Mesenchymal stem cell (in vitro differentiated cells and primary cell): ENCODE measurements at regions not wholly inside any gene's neighbourhood (a gene's known extent, or its start where the extent isn't known, plus 50 kb on each side); places are given as distances from the start of the nearest gene placed in this dataset.

Experiments
- DNase-seq: peaks from one replicate; pipeline ENCODE4 v3.0.0-alpha.2; 2013
- H2AFZ ChIP-seq: one replicate; pipeline ENCODE4 v1.6.1; 2013; ENCODE audit warnings: low read depth, mild to moderate bottlenecking, control low read depth, inconsistent platforms, low read length, moderate library complexity
- H2AK5ac ChIP-seq: 2 replicates; pipeline ENCODE4 v1.6.1; 2013; ENCODE audit warnings: low read length, moderate library complexity, mild to moderate bottlenecking, inconsistent platforms; ENCODE audit not compliant: severe bottlenecking
- H2BK120ac ChIP-seq: one replicate; pipeline ENCODE4 v1.6.1; 2013; ENCODE audit warnings: low read depth, mild to moderate bottlenecking, inconsistent platforms, low read length, moderate library complexity
- H2BK12ac ChIP-seq, 2 experiments: one replicate each; pipeline ENCODE4 v1.6.1; 2013; ENCODE audit warnings: inconsistent platforms in 2 of 2, low read length in 2 of 2, mild to moderate bottlenecking in 2 of 2, moderate library complexity in 2 of 2, control low read depth in 1 of 2
- H2BK15ac ChIP-seq: one replicate; pipeline ENCODE4 v1.6.1; 2013; ENCODE audit warnings: mild to moderate bottlenecking, low read depth, inconsistent platforms; ENCODE audit not compliant: poor library complexity, severe bottlenecking
- H2BK5ac ChIP-seq: 2 replicates; pipeline ENCODE4 v1.6.1; 2013; ENCODE audit warnings: low read depth, mild to moderate bottlenecking, low read length, control low read depth, inconsistent platforms; ENCODE audit not compliant: poor library complexity, severe bottlenecking
- H3K14ac ChIP-seq, 2 experiments: one replicate each; pipeline ENCODE4 v1.6.1; 2013; ENCODE audit warnings: inconsistent platforms in 2 of 2, low read length in 2 of 2, control low read depth in 1 of 2, mild to moderate bottlenecking in 1 of 2, moderate library complexity in 1 of 2
- H3K18ac ChIP-seq, 2 experiments: one replicate each; pipeline ENCODE4 v1.6.1; 2013; ENCODE audit warnings: inconsistent platforms in 2 of 2, low read length in 2 of 2, control low read depth in 1 of 2, low read depth in 1 of 2, mild to moderate bottlenecking in 1 of 2
- H3K23ac ChIP-seq, 2 experiments: one replicate each; pipeline ENCODE4 v1.6.1; 2013; ENCODE audit warnings: inconsistent platforms in 2 of 2, low read length in 2 of 2, mild to moderate bottlenecking in 2 of 2, moderate library complexity in 2 of 2, control low read depth in 1 of 2
- H3K27ac ChIP-seq: 2 replicates; pipeline ENCODE4 v1.5.1; 2013; ENCODE audit warnings: mild to moderate bottlenecking, moderate library complexity, low read length, control low read depth, inconsistent platforms; ENCODE audit not compliant: poor library complexity, severe bottlenecking
- H3K27me3 ChIP-seq, 2 experiments: 2 replicates each; pipeline versions ENCODE4 v1.6.1 to v1.7.0; 2013; ENCODE audit warnings: low read length in 2 of 2, mild to moderate bottlenecking in 2 of 2, moderate library complexity in 2 of 2, control low read depth in 1 of 2, inconsistent platforms in 1 of 2; ENCODE audit not compliant: control insufficient read depth in 1 of 2, insufficient read depth in 1 of 2
- H3K36me3 ChIP-seq, 2 experiments: 2 replicates each; pipeline versions ENCODE4 v1.6.1 to v1.7.0; 2013; ENCODE audit warnings: low read length in 2 of 2, control low read depth in 1 of 2, inconsistent platforms in 1 of 2, low read depth in 1 of 2, mild to moderate bottlenecking in 1 of 2; ENCODE audit not compliant: insufficient read depth in 2 of 2, control insufficient read depth in 1 of 2
- H3K4ac ChIP-seq, 2 experiments: one replicate each; pipeline ENCODE4 v1.6.1; 2013; ENCODE audit warnings: inconsistent platforms in 2 of 2, low read length in 2 of 2, mild to moderate bottlenecking in 2 of 2, moderate library complexity in 2 of 2, control low read depth in 1 of 2, low read depth in 1 of 2
- H3K4me1 ChIP-seq: 2 replicates; pipeline ENCODE4 v1.6.1; 2013; ENCODE audit warnings: low read depth, low read length, control low read depth; ENCODE audit not compliant: control insufficient read depth, insufficient read depth
- H3K4me2 ChIP-seq: 2 replicates; pipeline ENCODE4 v1.6.1; 2013; ENCODE audit warnings: low read length, mild to moderate bottlenecking, inconsistent platforms; ENCODE audit not compliant: poor library complexity, severe bottlenecking
- H3K4me3 ChIP-seq, 2 experiments: 2 replicates each; pipeline versions ENCODE4 v1.5.1 to v1.7.0; 2013; ENCODE audit warnings: low read length in 2 of 2, mild to moderate bottlenecking in 2 of 2, control low read depth in 1 of 2, low read depth in 1 of 2; ENCODE audit not compliant: insufficient read depth in 1 of 2
- H3K79me1 ChIP-seq: replicated peaks from 2 replicates; pipeline ENCODE4 v1.6.1; 2013; ENCODE audit warnings: mild to moderate bottlenecking, control low read depth, low read length, inconsistent platforms; ENCODE audit not compliant: poor library complexity, severe bottlenecking
- H3K9ac ChIP-seq: 2 replicates; pipeline ENCODE4 v1.7.0; 2013; ENCODE audit warnings: mild to moderate bottlenecking, low read length, moderate library complexity
- H3K9me3 ChIP-seq: 2 replicates; pipeline ENCODE4 v1.7.0; 2013; ENCODE audit warnings: mild to moderate bottlenecking, low read length; ENCODE audit not compliant: control insufficient read depth
- H4K8ac ChIP-seq: one replicate; pipeline ENCODE4 v1.6.1; 2013; ENCODE audit warnings: inconsistent platforms, mild to moderate bottlenecking, low read length, moderate library complexity
- H4K91ac ChIP-seq: one replicate; pipeline ENCODE4 v1.6.1; 2013; ENCODE audit warnings: mild to moderate bottlenecking, low read length, inconsistent platforms
- WGBS: methylation state at CpG from one replicate; pipeline ENCODE4 v1.1.7; 2013; ENCODE audit warnings: mixed read lengths; 5-methylcytosine and 5-hydroxymethylcytosine counted together

DNA sequence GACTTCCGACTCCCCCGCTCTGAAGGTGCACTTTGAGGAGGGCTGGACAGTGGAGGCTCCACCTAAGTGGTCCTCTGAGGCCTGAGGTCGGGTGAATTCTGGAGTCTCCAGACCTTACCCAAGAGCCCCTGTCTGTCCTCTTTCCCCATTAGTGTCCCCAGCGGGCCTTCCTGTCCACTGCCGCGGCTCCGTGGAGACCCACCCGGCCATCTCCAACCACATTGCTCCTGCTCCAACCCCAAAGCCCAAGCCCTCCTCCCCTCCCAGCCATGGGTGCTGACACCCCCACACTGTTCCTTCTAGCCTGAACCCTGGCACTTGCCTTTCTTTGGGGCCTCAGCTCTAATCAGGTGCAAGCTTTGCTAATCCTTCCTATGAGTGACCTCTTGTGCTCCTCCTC is 283.1 kb upstream of the TNRC6C start:
- DNase-seq = no peak
- Histone ChIP-seq H4K91ac (no peak overlapping the region), H3K36me3 (no peaks in the 10 kb centered on the region), H3K4ac (no peak overlapping the region), H3K79me1 (no peaks in the 10 kb centered on the region), H2BK120ac (no peak overlapping the region), H4K8ac (no peak overlapping the region), H3K4me2 (no peak overlapping the region), H2AFZ (no peak overlapping the region), H2BK15ac (no peak overlapping the region), H3K4me3 (no peak overlapping the region), H3K14ac (no peak overlapping the region), H3K27me3 (peaks cover 40 to 72% of the 10 kb centered on the region in 2 experiments), H2BK12ac (no peak overlapping the region), H3K4me1 (no peaks in the 10 kb centered on the region), H3K9me3 (peaks cover 14% of the 10 kb centered on the region), H3K18ac (no peak overlapping the region), H2AK5ac (no peak overlapping the region), H3K9ac (no peak overlapping the region), H3K23ac (no peak overlapping the region), H3K27ac (no peak overlapping the region), H2BK5ac (no peak overlapping the region)
- 86% methylated on average over 8 of the region's 8 CpGs for WGBS

DNA sequence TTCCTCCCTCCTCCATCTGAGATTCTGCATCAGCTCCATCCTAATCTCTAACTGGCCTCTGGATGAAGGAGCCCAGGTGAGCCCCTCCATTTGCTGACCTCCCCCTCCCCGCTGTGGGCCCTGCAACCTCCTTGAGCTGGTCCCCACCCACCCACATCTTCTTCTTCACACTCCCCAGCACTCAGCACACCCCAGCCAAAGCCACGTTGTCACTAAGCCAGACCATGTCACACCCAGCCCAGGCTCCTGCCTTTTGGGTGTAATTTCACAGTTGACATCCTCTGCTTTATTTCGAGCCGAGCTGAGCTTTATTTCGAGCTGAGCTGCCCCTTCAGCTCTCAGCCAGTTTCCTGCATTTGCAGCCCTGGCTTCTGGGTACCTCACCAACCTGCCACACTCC is 282.7 kb upstream of the TNRC6C start:
- Histone ChIP-seq H2BK120ac (no peak overlapping the region), H3K23ac (no peak overlapping the region)
- WGBS = 68% methylated on average over 5 of the region's 5 CpGs

DNA sequence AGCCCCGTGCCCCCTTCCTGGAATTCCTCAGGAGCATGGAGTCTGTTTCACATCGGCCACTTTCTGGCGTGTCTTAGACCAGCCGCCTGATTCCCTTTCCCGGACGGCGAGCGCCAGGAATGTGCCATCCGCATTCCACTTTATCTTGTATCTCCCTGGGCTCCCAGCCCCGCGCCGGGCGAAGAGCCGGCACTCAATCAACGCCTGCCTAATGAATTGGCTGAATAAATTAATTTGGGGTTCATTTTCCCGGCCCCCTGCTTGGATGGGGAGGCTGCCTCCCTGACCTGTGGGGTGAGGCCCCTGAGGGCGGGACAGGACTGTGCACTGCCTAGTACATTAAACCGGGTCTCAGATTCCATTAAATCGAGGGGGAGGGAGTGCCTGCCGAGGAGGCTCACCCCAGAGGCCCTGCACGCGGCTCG is 282.3 kb upstream of the TNRC6C start:
- 86% methylated on average over 23 of the region's 23 CpGs for WGBS
- no peak overlapping the region for H2BK5ac ChIP-seq

More for the DNA sequence above, 282.7 kb upstream of the TNRC6C start:
- Histone ChIP-seq H2BK12ac (no peak overlapping the region), H3K18ac (no peak overlapping the region), H3K4me3 (no peak overlapping the region), H3K9ac (no peak overlapping the region), H4K8ac (no peak overlapping the region), H3K79me1 (no peaks in the 10 kb centered on the region), H3K9me3 (peaks cover 14% of the 10 kb centered on the region), H3K27ac (no peak overlapping the region), H3K36me3 (no peaks in the 10 kb centered on the region), H2AK5ac (no peak overlapping the region), H3K4me2 (no peak overlapping the region), H2BK15ac (no peak overlapping the region), H4K91ac (no peak overlapping the region), H2AFZ (no peak overlapping the region), H3K4me1 (no peaks in the 10 kb centered on the region), H3K14ac (no peak overlapping the region), H2BK5ac (no peak overlapping the region), H3K4ac (no peak overlapping the region), H3K27me3 (peaks cover 40 to 74% of the 10 kb centered on the region in 2 experiments)
- no peak for DNase-seq

DNA sequence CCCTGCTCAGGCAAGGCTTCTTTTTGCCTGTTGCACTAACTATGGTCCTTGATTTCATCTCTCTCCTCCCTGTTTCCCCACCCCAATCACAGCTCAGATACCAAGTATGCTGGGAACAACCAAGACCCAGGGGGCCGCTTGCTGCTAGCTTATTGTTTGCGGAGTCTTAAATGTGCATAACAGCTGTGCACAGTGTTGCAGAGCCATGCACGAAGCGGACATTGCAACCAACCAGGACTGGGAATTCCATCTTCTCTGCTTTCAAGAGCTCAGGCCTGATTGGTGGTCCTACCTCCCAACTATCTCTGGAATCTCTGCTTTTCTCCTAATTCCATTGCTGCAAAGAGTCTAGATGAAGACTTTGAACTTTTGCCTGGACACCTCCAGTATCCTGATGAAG is 281.3 kb upstream of the TNRC6C start:
- Histone ChIP-seq H3K4me2 (no peak overlapping the region), H3K9me3 (peaks cover 11% of the 10 kb centered on the region), H4K91ac (no peak overlapping the region), H3K36me3 (no peaks in the 10 kb centered on the region), H3K27me3 (peaks cover 37 to 74% of the 10 kb centered on the region in 2 experiments), H3K4me3 (no peak overlapping the region), H2AFZ (no peak overlapping the region), H3K4ac (no peak overlapping the region), H3K79me1 (no peaks in the 10 kb centered on the region), H3K14ac (no peak overlapping the region), H3K18ac (no peak overlapping the region), H4K8ac (no peak overlapping the region), H2BK120ac (no peak overlapping the region), H3K4me1 (no peaks in the 10 kb centered on the region), H2BK15ac (no peak overlapping the region), H3K9ac (no peak overlapping the region), H2BK5ac (no peak overlapping the region), H2AK5ac (no peak overlapping the region), H2BK12ac (no peak overlapping the region), H3K23ac (no peak overlapping the region), H3K27ac (no peak overlapping the region)
- DNase-seq = no peak
- WGBS = 87% methylated on average over 4 of the region's 4 CpGs

More for the DNA sequence above, 282.3 kb upstream of the TNRC6C start:
- Histone ChIP-seq H3K4ac (no peak overlapping the region), H3K27ac (no peak overlapping the region), H3K27me3 (peaks cover 40 to 76% of the 10 kb centered on the region in 2 experiments), H2BK120ac (no peak overlapping the region), H3K4me1 (no peaks in the 10 kb centered on the region), H2AFZ (no peak overlapping the region), H4K8ac (no peak overlapping the region), H2AK5ac (no peak overlapping the region), H4K91ac (no peak overlapping the region), H3K36me3 (no peaks in the 10 kb centered on the region), H3K18ac (no peak overlapping the region), H3K4me2 (no peak overlapping the region), H3K9ac (no peak overlapping the region), H3K14ac (no peak overlapping the region), H3K4me3 (no peak overlapping the region), H3K9me3 (peaks cover 14% of the 10 kb centered on the region), H2BK12ac (no peak overlapping the region), H2BK15ac (no peak overlapping the region), H3K79me1 (no peaks in the 10 kb centered on the region), H3K23ac (no peak overlapping the region)
- DNase-seq = no peak
